ENCODE measurements at regions not wholly inside any gene's neighbourhood (a gene's known extent, or its start where the extent isn't known, plus 50 kb on each side); places are given as distances from the start of the nearest gene placed in this dataset.

DNA sequence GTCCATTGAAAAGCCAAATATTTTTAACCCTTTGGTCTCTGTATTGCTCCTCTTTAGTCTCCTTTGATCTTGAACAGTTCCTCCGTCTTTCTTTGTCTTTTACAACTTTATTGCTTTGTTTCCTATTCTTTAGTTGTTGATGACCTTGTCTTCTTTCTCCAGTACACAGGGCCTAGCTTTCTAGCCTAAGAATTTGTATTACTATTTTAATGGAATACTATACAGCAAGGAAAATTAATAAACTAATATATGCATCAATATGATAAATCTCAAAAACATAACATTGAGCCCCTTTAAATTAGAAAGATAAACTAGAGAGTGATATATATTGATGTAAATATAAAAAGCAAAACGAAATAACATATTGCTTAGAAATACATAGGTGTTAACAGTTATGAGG is 88.7 kb downstream of the NR1D2 start:
- Histone ChIP-seq H3K4me3 (ENCODE audit: low read depth, low read length) (no peak overlapping the region), H3K4me1 (ENCODE audit: insufficient read depth) (peaks cover 1% of the 10 kb centered on the region), H3K27ac (ENCODE audit: low read depth) (no peak overlapping the region), H3K36me3 (ENCODE audit: insufficient read depth) (no peaks in the 10 kb centered on the region)
- DNase-seq (ENCODE audit: extremely low spot score): no peak
- WGBS: 85% methylated on average over 2 of the region's 2 CpGs

DNA sequence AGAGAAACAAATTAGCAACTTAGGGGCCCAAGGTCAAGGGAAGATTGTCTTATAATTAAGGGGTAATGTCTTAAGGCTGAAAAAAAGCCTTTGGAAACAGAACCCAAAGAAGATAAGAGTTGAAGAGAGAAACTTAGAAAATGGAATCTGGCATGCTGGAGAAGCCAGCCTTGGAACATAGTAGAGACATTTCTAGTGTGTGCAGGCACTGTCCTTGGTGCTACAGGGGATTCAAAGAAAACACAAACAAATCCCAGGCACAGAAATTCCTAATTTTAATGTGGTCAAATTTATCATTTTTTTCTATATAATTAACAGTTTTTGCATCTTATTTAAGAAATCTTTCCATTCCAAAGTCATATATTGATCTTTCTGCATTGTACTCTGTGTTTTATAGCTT is 89.4 kb downstream of the NR1D2 start:
- Histone ChIP-seq H3K36me3 (ENCODE audit: insufficient read depth) (no peaks in the 10 kb centered on the region), H3K4me1 (ENCODE audit: insufficient read depth) (peaks cover 1% of the 10 kb centered on the region), H3K27ac (ENCODE audit: low read depth) (no peak overlapping the region), H3K4me3 (ENCODE audit: low read depth, low read length) (no peak overlapping the region)
- DNase-seq (ENCODE audit: extremely low spot score): no peak

DNA sequence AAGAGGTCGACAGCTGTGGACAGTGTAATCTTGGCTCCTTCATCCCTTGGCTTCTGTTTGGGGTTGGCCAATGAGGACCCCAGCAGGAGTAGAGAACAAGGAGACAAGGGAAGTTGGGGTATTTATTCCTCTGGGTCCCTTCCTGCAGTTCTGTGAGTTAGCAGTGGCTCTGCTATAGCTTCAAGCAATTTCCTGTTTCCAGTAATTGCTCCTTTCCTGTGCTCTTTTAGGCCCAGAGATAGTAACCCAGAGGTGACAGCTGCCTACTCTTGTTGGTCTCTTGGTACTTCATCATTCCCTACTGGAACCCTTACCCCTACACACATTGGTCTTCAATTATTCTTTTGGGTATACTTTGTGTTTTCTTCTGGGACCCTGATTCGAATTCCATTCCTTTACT is 92.9 kb downstream of the NR1D2 start:
- H3K4me1 ChIP-seq (ENCODE audit: insufficient read depth): peaks cover 1% of the 10 kb centered on the region
- no peaks in the 10 kb centered on the region for H3K36me3 ChIP-seq (ENCODE audit: insufficient read depth)
- WGBS: 96% methylated on average over 2 of the region's 2 CpGs
- H3K27ac ChIP-seq (ENCODE audit: low read depth): no peak overlapping the region
- no peak overlapping the region for H3K4me3 ChIP-seq (ENCODE audit: low read depth, low read length)
- DNase-seq (ENCODE audit: extremely low spot score): no peak

DNA sequence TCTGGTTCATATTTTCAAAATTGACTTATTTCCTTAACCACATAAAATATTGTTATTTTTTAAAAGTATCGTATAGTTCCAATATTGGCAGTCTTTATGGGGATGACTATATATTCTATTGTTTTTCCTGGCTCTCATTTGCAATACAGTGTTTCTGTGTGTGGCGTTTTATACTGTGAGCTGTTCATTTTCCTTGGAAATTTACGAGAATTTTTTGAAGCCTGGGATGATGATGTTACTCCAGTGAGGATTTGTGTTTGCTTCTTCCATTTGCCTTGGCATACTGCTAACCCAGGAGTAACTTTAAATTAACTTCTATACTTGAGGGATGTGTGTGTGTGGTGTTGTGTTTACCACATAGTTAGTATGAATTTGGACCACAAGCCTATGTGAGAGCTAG is 95.2 kb downstream of the NR1D2 start:
- H3K4me3 ChIP-seq (ENCODE audit: low read depth, low read length): no peak overlapping the region
- H3K36me3 ChIP-seq (ENCODE audit: insufficient read depth): no peaks in the 10 kb centered on the region
- DNase-seq (ENCODE audit: extremely low spot score): no peak
- H3K27ac ChIP-seq (ENCODE audit: low read depth): no peak overlapping the region
- whole genome bisulfite sequencing: 51% methylated on average over 3 of the region's 3 CpGs
- H3K4me1 ChIP-seq (ENCODE audit: insufficient read depth): peaks cover 1% of the 10 kb centered on the region

DNA sequence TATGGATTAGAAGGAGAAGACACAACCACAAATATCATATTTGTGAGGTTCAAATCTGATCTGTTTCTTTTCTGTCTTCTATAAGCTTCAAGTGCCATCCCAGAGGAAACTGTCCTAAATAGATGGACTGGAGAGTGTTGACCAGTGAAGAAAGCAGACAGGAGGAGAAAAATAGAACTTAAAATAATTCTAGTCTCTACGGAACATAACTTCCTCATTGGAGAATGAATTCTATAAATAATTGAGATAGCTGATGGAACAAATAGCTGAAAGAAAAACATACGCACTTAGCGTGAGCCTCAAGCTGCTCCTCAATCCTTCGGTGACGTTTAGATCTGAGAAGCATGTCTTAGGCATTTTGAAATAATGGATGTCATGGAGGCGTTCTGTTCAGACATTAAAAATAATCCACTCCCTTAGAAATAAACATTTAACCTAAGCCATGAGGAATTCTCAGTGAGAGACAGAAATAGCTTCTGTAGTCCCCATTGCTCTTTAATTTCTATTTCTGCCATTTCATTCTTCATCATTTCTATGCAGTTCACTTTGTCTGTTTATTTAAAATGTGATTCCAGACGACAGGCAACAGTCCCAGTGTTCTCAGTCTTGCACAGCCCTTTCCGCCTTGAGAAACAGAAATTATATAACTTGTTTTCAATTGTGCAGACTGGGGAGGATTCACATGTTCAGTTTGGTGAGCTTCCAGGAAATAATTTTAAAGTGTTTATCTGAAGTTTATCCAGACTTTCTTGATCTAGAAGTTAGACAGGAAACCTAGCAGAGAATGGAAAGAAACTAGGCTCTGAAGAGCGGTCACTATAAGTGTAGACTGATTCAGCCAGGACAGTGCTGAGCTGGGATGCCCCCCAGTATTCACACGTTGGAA is 97.3 kb downstream of the NR1D2 start:
- DNase-seq (ENCODE audit: extremely low spot score): no peak
- H3K4me3 ChIP-seq (ENCODE audit: low read depth, low read length): peak overlapping the region; percentile 6
- H3K36me3 ChIP-seq (ENCODE audit: insufficient read depth): no peaks in the 10 kb centered on the region
- H3K4me1 ChIP-seq (ENCODE audit: insufficient read depth): peaks cover 1% of the 10 kb centered on the region
- WGBS: 20% methylated on average over 10 of the region's 10 CpGs
- peak overlapping the region; percentile 33 for H3K27ac ChIP-seq (ENCODE audit: low read depth)

DNA sequence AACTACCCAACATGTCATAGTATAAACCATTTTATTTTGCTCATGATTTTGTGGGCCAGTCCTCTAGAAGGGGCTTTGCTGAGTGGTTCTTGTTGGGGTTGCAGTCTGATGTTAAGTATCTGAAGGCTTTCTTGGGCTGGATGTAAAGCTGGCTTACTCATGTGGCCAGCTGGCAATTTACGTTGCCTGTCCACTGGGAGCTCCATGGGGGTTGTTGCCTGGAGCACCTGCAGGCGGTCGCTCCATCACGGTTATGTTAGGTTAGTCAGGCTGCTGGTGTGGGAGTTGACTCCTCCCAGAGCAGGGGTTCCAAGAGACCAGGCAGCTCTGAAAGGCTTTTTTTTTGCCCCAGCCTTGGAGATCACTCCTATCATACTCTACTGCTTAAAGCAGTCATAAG is 98.1 kb downstream of the NR1D2 start:
- DNase-seq (ENCODE audit: extremely low spot score): no peak
- H3K36me3 ChIP-seq (ENCODE audit: insufficient read depth): no peaks in the 10 kb centered on the region
- no peak overlapping the region for H3K4me3 ChIP-seq (ENCODE audit: low read depth, low read length)
- 85% methylated on average over 4 of the region's 4 CpGs for WGBS
- peak overlapping the region; percentile 33 for H3K27ac ChIP-seq (ENCODE audit: low read depth)
- H3K4me1 ChIP-seq (ENCODE audit: insufficient read depth): no peaks in the 10 kb centered on the region

DNA sequence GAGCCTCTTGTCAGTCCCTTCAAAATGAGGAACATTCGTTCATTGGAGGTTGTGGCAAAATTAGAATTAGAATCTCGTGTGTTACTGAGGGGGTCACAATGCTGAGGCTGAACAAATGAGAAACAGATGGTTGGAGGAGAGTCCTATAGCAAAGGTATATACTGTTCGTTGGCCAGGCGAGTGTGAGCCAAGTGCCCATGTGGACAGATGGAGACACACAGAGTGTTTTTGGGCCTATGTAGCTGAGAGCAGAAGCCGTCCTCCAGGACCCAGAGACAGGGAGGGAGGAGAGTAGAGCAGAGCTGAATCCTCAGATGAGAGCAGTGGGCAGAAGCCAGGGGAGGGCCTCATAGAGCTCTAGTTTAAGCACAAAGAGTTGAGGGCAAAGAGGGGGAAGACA is 98.9 kb downstream of the NR1D2 start:
- no peak for DNase-seq (ENCODE audit: extremely low spot score)
- Histone ChIP-seq H3K27ac (ENCODE audit: low read depth) (no peak overlapping the region), H3K4me3 (ENCODE audit: low read depth, low read length) (no peak overlapping the region), H3K4me1 (ENCODE audit: insufficient read depth) (no peaks in the 10 kb centered on the region), H3K36me3 (ENCODE audit: insufficient read depth) (no peaks in the 10 kb centered on the region)
- WGBS: 85% methylated on average over 5 of the region's 5 CpGs

DNA sequence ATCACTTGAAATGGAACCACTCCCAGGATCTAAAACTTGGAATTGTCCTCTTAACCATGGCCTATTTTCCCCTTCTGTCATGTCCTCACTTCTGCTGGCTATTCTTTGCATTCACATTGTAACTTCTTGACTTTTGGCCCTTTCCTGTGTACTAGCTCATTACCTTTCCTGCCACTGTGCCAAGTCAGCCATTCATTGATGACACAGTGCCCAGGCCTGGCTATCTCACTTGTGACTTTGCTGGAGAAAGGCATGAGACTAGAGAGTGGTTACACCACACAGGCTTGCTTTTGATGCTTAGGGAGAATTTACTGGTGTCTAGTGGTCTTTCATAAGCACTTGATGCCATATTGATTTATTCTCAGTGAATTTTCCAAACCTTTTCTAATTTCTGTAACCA is 101.1 kb downstream of the NR1D2 start:
- no peak for DNase-seq (ENCODE audit: extremely low spot score)
- Histone ChIP-seq H3K36me3 (ENCODE audit: insufficient read depth) (no peaks in the 10 kb centered on the region), H3K4me3 (ENCODE audit: low read depth, low read length) (no peak overlapping the region), H3K27ac (ENCODE audit: low read depth) (no peak overlapping the region), H3K4me1 (ENCODE audit: insufficient read depth) (no peaks in the 10 kb centered on the region)

DNA sequence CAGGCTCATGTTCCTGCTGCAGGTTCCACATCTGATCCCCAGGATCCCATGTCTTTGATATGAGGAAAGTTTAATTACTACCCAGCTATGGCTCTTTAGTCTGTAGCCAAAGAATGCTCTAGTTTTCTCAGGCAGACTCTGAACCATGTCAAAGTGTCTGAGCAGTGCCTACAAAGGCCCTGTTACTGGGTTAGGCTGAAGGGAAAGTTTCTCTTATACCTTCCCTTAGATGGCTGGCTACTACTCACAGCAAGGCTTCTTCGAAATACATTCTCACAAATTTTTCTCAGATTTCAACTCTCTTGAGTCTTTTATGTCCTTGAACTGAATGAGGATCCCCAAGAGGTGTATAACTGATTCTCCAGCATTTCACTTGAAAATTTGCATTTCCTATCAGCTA is 102.4 kb downstream of the NR1D2 start:
- 0% methylated on average over 1 of the region's 1 CpG for WGBS
- no peak for DNase-seq (ENCODE audit: extremely low spot score)
- no peak overlapping the region for H3K4me3 ChIP-seq (ENCODE audit: low read depth, low read length)
- H3K36me3 ChIP-seq (ENCODE audit: insufficient read depth): no peaks in the 10 kb centered on the region
- no peaks in the 10 kb centered on the region for H3K4me1 ChIP-seq (ENCODE audit: insufficient read depth)
- H3K27ac ChIP-seq (ENCODE audit: low read depth): no peak overlapping the region

DNA sequence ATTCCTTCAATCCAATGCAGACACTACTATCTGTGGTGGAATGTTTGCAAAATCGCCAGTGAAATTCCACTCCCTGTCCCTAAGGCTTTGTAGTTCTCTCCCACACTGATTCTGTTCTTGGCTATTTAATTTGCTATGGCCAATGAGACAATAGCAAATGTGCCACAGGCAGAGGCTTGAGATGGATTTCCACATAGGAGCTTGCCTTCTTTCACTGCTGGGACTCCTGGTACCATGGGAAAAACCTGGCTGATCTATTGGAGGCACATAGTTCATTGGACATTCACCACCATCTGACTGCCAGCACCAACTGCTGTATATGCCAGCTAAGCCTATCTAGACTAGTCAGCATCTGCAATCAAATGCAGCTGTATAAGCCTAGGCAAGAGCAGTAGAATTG is 103.8 kb downstream of the NR1D2 start:
- DNase-seq (ENCODE audit: extremely low spot score): no peak
- Histone ChIP-seq H3K4me1 (ENCODE audit: insufficient read depth) (no peaks in the 10 kb centered on the region), H3K27ac (ENCODE audit: low read depth) (no peak overlapping the region)

DNA sequence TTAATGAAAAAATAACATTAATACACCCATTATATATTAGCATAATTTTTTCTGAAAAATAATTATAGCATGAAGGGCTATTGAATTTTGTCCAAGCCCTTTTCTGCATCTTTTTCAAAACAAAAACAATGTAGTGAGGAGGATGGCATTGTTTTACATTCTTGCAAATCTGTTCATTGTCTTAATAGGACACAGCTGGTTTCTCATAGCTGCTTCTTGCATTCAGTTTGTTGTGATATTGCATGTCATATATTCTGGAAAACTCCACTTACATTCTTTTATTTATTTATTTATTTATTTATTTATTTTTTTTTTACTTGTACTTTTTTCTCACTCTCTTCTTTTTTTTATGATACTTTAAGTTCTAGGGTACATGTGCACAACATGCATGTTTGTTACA is 107.4 kb downstream of the NR1D2 start:
- no peak overlapping the region for H3K4me3 ChIP-seq (ENCODE audit: low read depth, low read length)
- no peak overlapping the region for H3K27ac ChIP-seq (ENCODE audit: low read depth)
- no peaks in the 10 kb centered on the region for H3K4me1 ChIP-seq (ENCODE audit: insufficient read depth)
- no peaks in the 10 kb centered on the region for H3K36me3 ChIP-seq (ENCODE audit: insufficient read depth)
- no peak for DNase-seq (ENCODE audit: extremely low spot score)

More for the DNA sequence above, 103.8 kb downstream of the NR1D2 start:
- Histone ChIP-seq H3K4me3 (ENCODE audit: low read depth, low read length) (no peak overlapping the region), H3K36me3 (ENCODE audit: insufficient read depth) (no peaks in the 10 kb centered on the region)
- WGBS: 76% methylated on average over 1 of the region's 1 CpG

DNA sequence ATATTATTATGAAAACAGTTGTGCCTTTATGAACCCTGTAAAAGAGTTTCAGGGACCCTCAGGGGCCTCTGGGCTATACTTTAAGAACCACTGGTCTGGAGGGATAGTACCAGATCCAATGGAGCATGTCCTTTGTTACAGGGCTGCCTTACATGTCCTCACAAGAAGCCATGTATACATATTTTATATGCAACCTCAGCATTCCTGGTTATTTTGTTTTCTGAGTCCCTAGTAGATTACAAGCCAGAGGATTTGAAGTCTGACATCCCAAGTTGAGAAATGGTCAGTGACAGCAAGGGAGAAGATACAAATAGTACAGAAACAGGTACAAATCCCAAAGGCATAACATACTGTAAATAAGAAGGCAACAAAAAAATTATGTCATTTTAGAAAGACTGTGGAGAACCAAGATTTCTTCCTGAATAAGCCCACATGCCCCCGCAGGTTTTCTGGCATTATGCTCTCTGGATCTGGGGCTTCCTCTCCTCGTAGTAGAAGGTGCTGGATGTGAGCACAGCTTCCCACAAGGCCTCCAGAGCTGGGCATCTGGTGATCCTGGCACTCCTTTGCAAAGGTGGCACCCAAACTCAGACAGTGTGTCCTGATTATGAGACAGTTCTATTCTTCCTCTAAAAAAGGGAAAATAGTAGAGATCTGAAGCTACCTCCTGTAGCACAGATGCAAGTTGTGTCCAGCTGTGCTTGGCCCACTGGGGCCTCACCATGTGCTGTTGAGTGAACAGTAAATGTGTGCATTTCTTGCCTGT is 114.0 kb downstream of the NR1D2 start:
- WGBS: 88% methylated on average over 2 of the region's 2 CpGs
- H3K4me1 ChIP-seq (ENCODE audit: insufficient read depth): no peaks in the 10 kb centered on the region
- no peaks in the 10 kb centered on the region for H3K36me3 ChIP-seq (ENCODE audit: insufficient read depth)
- no peak for DNase-seq (ENCODE audit: extremely low spot score)
- no peak overlapping the region for H3K4me3 ChIP-seq (ENCODE audit: low read depth, low read length)
- H3K27ac ChIP-seq (ENCODE audit: low read depth): no peak overlapping the region

DNA sequence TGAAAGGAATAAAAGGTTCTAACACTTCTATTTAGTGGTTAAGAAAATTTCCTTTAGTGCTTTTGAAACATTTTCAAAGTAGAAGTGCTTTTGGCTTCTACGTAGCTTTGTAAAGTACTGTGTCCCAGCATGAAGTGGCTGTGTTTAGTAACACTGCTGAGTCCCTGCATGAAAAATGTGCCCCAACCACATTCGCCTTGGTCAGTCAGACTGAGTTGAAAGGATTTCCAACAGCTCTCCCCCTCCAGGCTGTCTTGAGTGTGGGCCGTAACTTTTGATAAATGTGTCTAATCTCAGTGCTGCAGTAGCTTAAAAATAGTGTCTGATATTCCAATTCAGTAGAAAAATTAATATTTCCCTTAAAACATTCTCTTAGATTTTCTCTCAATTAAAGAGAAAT is 115.0 kb downstream of the NR1D2 start:
- no peak overlapping the region for H3K27ac ChIP-seq (ENCODE audit: low read depth)
- no peaks in the 10 kb centered on the region for H3K4me1 ChIP-seq (ENCODE audit: insufficient read depth)
- WGBS: 59% methylated on average over 3 of the region's 3 CpGs
- H3K36me3 ChIP-seq (ENCODE audit: insufficient read depth): no peaks in the 10 kb centered on the region
- no peak overlapping the region for H3K4me3 ChIP-seq (ENCODE audit: low read depth, low read length)
- DNase-seq (ENCODE audit: extremely low spot score): no peak

DNA sequence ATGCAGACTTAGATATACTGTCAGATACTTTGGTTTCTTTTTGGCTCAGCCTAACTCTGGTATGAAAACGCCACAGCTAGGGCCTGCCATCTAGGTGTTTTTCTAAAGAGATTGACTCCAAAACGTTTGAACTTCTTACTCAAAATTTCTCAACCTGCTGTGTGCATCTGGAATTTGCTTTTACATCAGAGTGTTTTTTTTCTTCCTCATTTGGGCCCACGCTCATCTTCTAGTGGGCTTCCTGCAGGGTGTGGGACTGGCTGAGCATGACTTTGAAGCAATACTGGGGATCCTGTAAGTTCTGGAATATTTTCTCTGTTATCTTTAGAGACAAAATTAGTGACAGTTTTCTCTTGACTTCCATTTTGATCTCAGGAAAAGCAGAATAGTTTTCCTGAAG is 117.8 kb downstream of the NR1D2 start:
- Histone ChIP-seq H3K36me3 (ENCODE audit: insufficient read depth) (no peaks in the 10 kb centered on the region), H3K4me3 (ENCODE audit: low read depth, low read length) (no peak overlapping the region), H3K4me1 (ENCODE audit: insufficient read depth) (no peaks in the 10 kb centered on the region), H3K27ac (ENCODE audit: low read depth) (no peak overlapping the region)
- WGBS: 67% methylated on average over 3 of the region's 3 CpGs
- DNase-seq (ENCODE audit: extremely low spot score): no peak
